CD4-positive, CD25-positive, alpha-beta regulatory T cell (primary cell): ENCODE measurements at regions not wholly inside any gene's neighbourhood (a gene's known extent, or its start where the extent isn't known, plus 50 kb on each side); places are given as distances from the start of the nearest gene placed in this dataset.
A peak's percentile ranks its signal among the peaks of the same experiment; 100 is the strongest.

ENCODE experiments used
- ATAC-seq, 2 donors: fragments of 150-1000 bp; cut with Tn5 transposase; one replicate each; pipeline ENCODE4 v1.10.0; 2021; ENCODE audit warnings: low read depth in 2 of 2, moderate number of reproducible peaks in 2 of 2, moderate library complexity in 1 of 2
- DNase-seq, 3 donors: peaks; one replicate each; pipeline versions ENCODE4 v3.0.0 to v3.0.0-alpha.2; 2012 to 2022; ENCODE audit warnings: mixed read lengths in 1 of 3
- H3K27ac ChIP-seq: one replicate; pipeline ENCODE4 v1.7.0; 2013; ENCODE audit warnings: mild to moderate bottlenecking, low read length; ENCODE audit not compliant: insufficient read depth, poor library complexity, severe bottlenecking
- H3K27me3 ChIP-seq: one replicate; pipeline ENCODE4 v1.7.0; 2013; ENCODE audit warnings: low read length; ENCODE audit not compliant: control insufficient read depth, insufficient read depth
- H3K36me3 ChIP-seq: one replicate; pipeline ENCODE4 v1.7.0; 2013; ENCODE audit warnings: mild to moderate bottlenecking, low read length, moderate library complexity; ENCODE audit not compliant: control insufficient read depth, insufficient read depth
- H3K4me1 ChIP-seq: 2 replicates; pipeline ENCODE4 v1.7.0; 2013; ENCODE audit warnings: mild to moderate bottlenecking, low read length; ENCODE audit not compliant: insufficient read depth, control insufficient read depth, poor library complexity, severe bottlenecking
- H3K4me3 ChIP-seq: one replicate; pipeline ENCODE4 v1.7.0; 2013; ENCODE audit warnings: low read depth, mild to moderate bottlenecking, low read length, moderate library complexity
- H3K9me3 ChIP-seq, 2 experiments: 1 replicate in 1 of 2; 2 replicates in 1 of 2; pipeline ENCODE4 v1.7.0; 2013; ENCODE audit warnings: low read length in 2 of 2, mild to moderate bottlenecking in 1 of 2, moderate library complexity in 1 of 2; ENCODE audit not compliant: control insufficient read depth in 2 of 2
- H3K27ac Mint-ChIP-seq, 3 donors: one replicate each; pipeline ENCODE4 v1.8.0; 2020 to 2022; ENCODE audit warnings: mild to moderate bottlenecking in 3 of 3, mixed read lengths in 3 of 3, moderate library complexity in 2 of 3
- H3K27me3 Mint-ChIP-seq: one replicate; pipeline ENCODE4 v1.8.0; 2022; ENCODE audit warnings: mild to moderate bottlenecking, mixed read lengths
- H3K36me3 Mint-ChIP-seq: one replicate; pipeline ENCODE4 v1.8.0; 2020; ENCODE audit warnings: mixed read lengths
- H3K4me1 Mint-ChIP-seq, 4 donors: one replicate each; pipeline ENCODE4 v1.8.0; 2020 to 2022; ENCODE audit warnings: mixed read lengths in 4 of 4, mild to moderate bottlenecking in 1 of 4
- H3K4me3 Mint-ChIP-seq, 4 donors: one replicate each; pipeline ENCODE4 v1.8.0; 2020 to 2022; ENCODE audit warnings: mild to moderate bottlenecking in 4 of 4, mixed read lengths in 4 of 4, moderate library complexity in 3 of 4
- H3K9me3 Mint-ChIP-seq, 7 donors: one replicate each; pipeline ENCODE4 v1.8.0; 2020 to 2022; ENCODE audit warnings: mixed read lengths in 7 of 7, mild to moderate bottlenecking in 3 of 7, moderate library complexity in 2 of 7

GRCh38 chr2:139156730-139157129 lies 376.5 kb upstream of the NXPH2 start:
- DNase-seq (no peak), ATAC-seq (no peak)
- H3K36me3 Mint-ChIP-seq, result no peaks in the 10 kb centered on the region
- no peak overlapping the region for H3K4me3 Mint-ChIP-seq
- H3K9me3 Mint-ChIP-seq, result peaks cover 0 to 35% (median 2%) of the 10 kb centered on the region in 7 donors
- Histone ChIP-seq H3K27me3 (no peaks in the 10 kb centered on the region), H3K9me3 (no peaks in the 10 kb centered on the region), H3K27ac (no peak overlapping the region), H3K4me3 (no peak overlapping the region), H3K36me3 (no peaks in the 10 kb centered on the region), H3K4me1 (no peaks in the 10 kb centered on the region)
- H3K27ac Mint-ChIP-seq, result no peak overlapping the region
- H3K27me3 Mint-ChIP-seq, result no peaks in the 10 kb centered on the region
- H3K4me1 Mint-ChIP-seq, result no peaks in the 10 kb centered on the region

- Histone ChIP-seq H3K27me3 (no peaks in the 10 kb centered on the region), H3K4me3 (no peak overlapping the region), H3K27ac (no peak overlapping the region), H3K4me1 (no peaks in the 10 kb centered on the region), H3K36me3 (no peaks in the 10 kb centered on the region), H3K9me3 (no peaks in the 10 kb centered on the region)
- ATAC-seq (no peak), DNase-seq (no peak)
- H3K4me1 Mint-ChIP-seq, result no peaks in the 10 kb centered on the region
- no peak overlapping the region for H3K4me3 Mint-ChIP-seq
- no peaks in the 10 kb centered on the region for H3K36me3 Mint-ChIP-seq
- no peak overlapping the region for H3K27ac Mint-ChIP-seq
- H3K9me3 Mint-ChIP-seq, result peaks cover 0 to 37% (median 2%) of the 10 kb centered on the region in 7 donors
- no peaks in the 10 kb centered on the region for H3K27me3 Mint-ChIP-seq
Observed at GRCh38 chr2:139155991-139156390, 375.8 kb upstream of the NXPH2 start.

GRCh38 chr2:139142252-139142880 lies 362.2 kb upstream of the NXPH2 start:
- Mint-ChIP-seq H3K4me3 (no peak overlapping the region), H3K4me1 (no peaks in the 10 kb centered on the region), H3K27me3 (no peaks in the 10 kb centered on the region), H3K9me3 (peaks cover 0 to 9% (median 4%) of the 10 kb centered on the region in 7 donors), H3K36me3 (no peaks in the 10 kb centered on the region), H3K27ac (no peak overlapping the region)
- no peak for DNase-seq
- Histone ChIP-seq H3K4me1 (no peaks in the 10 kb centered on the region), H3K4me3 (no peak overlapping the region), H3K27ac (no peak overlapping the region), H3K36me3 (no peaks in the 10 kb centered on the region), H3K27me3 (no peaks in the 10 kb centered on the region), H3K9me3 (peaks cover 0 to 2% of the 10 kb centered on the region in 2 experiments)
- no peak for ATAC-seq

GRCh38 chr2:139124271-139124670 lies 344.1 kb upstream of the NXPH2 start:
- Mint-ChIP-seq H3K27me3 (no peaks in the 10 kb centered on the region), H3K4me1 (no peaks in the 10 kb centered on the region), H3K9me3 (peaks cover 4 to 22% (median 9%) of the 10 kb centered on the region in 7 donors), H3K36me3 (no peaks in the 10 kb centered on the region), H3K4me3 (no peak overlapping the region), H3K27ac (no peak overlapping the region)
- no peaks in the 10 kb centered on the region for H3K27me3 ChIP-seq
- H3K27ac ChIP-seq, result no peak overlapping the region
- H3K4me1 ChIP-seq, result no peaks in the 10 kb centered on the region
- ATAC-seq (no peak), DNase-seq (no peak)
- H3K9me3 ChIP-seq, result peaks cover 0 to 11% of the 10 kb centered on the region in 2 experiments
- no peaks in the 10 kb centered on the region for H3K36me3 ChIP-seq
- no peak overlapping the region for H3K4me3 ChIP-seq

- H3K4me1 Mint-ChIP-seq, result no peaks in the 10 kb centered on the region
- H3K9me3 ChIP-seq, result peaks cover 3 to 11% of the 10 kb centered on the region in 2 experiments
- H3K27me3 Mint-ChIP-seq, result no peaks in the 10 kb centered on the region
- H3K4me1 ChIP-seq, result no peaks in the 10 kb centered on the region
- ATAC-seq (no peak), DNase-seq (no peak)
- no peak overlapping the region for H3K4me3 Mint-ChIP-seq
- H3K36me3 ChIP-seq, result no peaks in the 10 kb centered on the region
- no peaks in the 10 kb centered on the region for H3K27me3 ChIP-seq
- H3K9me3 Mint-ChIP-seq, result peaks cover 4 to 22% (median 6%) of the 10 kb centered on the region in 7 donors
- H3K36me3 Mint-ChIP-seq, result no peaks in the 10 kb centered on the region
- no peak overlapping the region for H3K27ac Mint-ChIP-seq
- no peak overlapping the region for H3K4me3 ChIP-seq
- H3K27ac ChIP-seq, result no peak overlapping the region
Observed at GRCh38 chr2:139123795-139124194, 343.6 kb upstream of the NXPH2 start.

GRCh38 chr2:139122711-139123158 lies 342.5 kb upstream of the NXPH2 start:
- Mint-ChIP-seq H3K27ac (peak overlapping the region in 1 of 3 donors; percentile 21), H3K27me3 (no peaks in the 10 kb centered on the region), H3K9me3 (peaks cover 0 to 22% (median 5%) of the 10 kb centered on the region in 7 donors), H3K4me1 (no peaks in the 10 kb centered on the region), H3K4me3 (no peak overlapping the region), H3K36me3 (no peaks in the 10 kb centered on the region)
- Histone ChIP-seq H3K27ac (no peak overlapping the region), H3K4me3 (no peak overlapping the region), H3K27me3 (no peaks in the 10 kb centered on the region), H3K4me1 (no peaks in the 10 kb centered on the region), H3K9me3 (peaks cover 3 to 11% of the 10 kb centered on the region in 2 experiments), H3K36me3 (no peaks in the 10 kb centered on the region)
- no peak for ATAC-seq
- no peak for DNase-seq

- ATAC-seq (no peak), DNase-seq (no peak)
- Mint-ChIP-seq H3K9me3 (peaks cover 0 to 18% (median 4%) of the 10 kb centered on the region in 7 donors), H3K27ac (no peak overlapping the region), H3K4me1 (no peaks in the 10 kb centered on the region), H3K4me3 (no peak overlapping the region), H3K27me3 (no peaks in the 10 kb centered on the region), H3K36me3 (no peaks in the 10 kb centered on the region)
- Histone ChIP-seq H3K27ac (no peak overlapping the region), H3K4me1 (no peaks in the 10 kb centered on the region), H3K36me3 (no peaks in the 10 kb centered on the region), H3K4me3 (no peak overlapping the region), H3K9me3 (peaks cover 0 to 3% of the 10 kb centered on the region in 2 experiments), H3K27me3 (no peaks in the 10 kb centered on the region)
Observed at GRCh38 chr2:139099721-139100120, 319.5 kb upstream of the NXPH2 start.

GRCh38 chr2:139098961-139099360 lies 318.8 kb upstream of the NXPH2 start:
- Histone ChIP-seq H3K27me3 (no peaks in the 10 kb centered on the region), H3K4me1 (no peaks in the 10 kb centered on the region), H3K9me3 (peaks cover 0 to 3% of the 10 kb centered on the region in 2 experiments), H3K36me3 (no peaks in the 10 kb centered on the region), H3K27ac (no peak overlapping the region), H3K4me3 (no peak overlapping the region)
- ATAC-seq (no peak), DNase-seq (no peak)
- Mint-ChIP-seq H3K4me3 (no peak overlapping the region), H3K36me3 (no peaks in the 10 kb centered on the region), H3K27ac (no peak overlapping the region), H3K9me3 (peaks cover 0 to 16% (median 4%) of the 10 kb centered on the region in 7 donors), H3K27me3 (no peaks in the 10 kb centered on the region), H3K4me1 (no peaks in the 10 kb centered on the region)
